ENCODE measurements at regions not wholly inside any gene's neighbourhood (a gene's known extent, or its start where the extent isn't known, plus 50 kb on each side); places are given as distances from the start of the nearest gene placed in this dataset.
"Not testable (repeated sequence)": the region's sequence is repeated elsewhere in the genome, so short reads cannot be mapped to it uniquely, and the experiment has no call there.

DNA sequence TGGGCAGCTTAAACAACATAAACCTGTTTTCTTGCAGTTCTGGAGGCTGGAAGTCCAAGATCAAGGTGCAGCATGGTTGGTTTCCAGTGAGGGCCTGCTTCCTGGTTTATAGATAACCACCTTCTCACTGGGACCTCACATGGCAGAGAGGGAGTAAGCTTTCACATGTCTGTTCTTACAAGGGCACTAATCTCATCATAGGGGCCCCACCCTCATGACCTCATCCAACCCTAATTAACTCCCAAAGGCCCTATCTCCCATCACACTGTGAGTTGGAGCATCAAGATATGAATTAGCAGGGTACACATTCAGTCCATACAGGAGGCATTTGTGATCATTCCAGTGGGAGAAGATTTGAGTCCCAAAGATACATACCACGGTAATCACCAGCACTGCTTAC is 50.5 kb upstream of the GRIN2A start:
- DNase-seq, result no peak

DNA sequence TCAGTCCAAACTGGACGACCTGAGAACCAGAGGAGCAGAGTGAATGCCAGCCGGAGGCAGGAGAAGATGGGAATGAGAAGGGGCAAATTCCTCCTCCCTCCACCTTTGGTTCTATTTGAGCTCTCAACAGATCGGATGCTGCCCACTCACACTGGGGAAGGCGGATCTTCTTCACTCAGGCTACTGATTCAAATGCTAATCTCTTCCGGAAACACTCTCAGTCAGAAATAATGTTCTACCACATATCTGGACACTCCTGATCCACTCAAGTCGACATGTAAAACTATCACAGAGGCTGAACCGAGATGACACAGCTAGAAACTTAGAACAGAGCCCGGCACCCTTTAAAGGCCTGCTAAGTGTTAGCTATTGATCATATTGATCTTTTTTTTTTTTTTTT is 57.4 kb upstream of the GRIN2A start:
- no peak for DNase-seq

DNA sequence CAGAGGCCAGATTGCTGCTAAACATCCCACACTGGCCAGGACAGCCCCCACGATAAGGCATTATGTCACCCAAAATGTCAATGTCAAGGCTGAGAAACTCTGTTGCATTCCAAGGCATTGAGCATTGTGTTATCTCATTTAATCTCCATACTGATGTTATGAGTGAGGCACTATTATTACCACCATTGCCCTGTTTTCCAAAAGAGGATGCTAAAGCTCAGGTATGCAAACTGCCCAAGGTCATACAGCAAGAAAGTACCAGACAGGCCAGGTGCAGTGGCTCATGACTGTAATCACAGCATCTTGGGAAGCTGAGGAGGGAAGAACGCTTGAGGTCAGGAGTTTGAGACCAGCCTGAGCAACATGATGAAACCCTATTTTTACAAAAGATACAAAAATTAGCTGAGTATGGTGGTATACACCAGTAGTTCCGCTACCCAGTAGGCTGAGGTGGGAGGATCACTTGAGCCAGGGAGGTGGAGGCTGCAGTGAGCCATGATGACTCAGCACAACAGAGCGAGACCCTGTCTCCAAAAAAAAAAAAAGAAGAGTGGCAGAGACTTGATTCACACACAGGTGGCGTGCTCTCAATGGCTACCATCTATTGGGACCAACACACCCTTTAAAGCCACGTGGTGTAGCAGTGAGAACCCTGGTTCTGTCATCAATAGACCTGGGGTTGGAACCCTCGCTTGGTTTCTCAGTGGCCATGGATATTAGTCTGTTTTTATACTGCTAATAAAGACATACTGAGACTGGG is 58.8 kb upstream of the GRIN2A start:
- DNase-seq, result no peak

DNA sequence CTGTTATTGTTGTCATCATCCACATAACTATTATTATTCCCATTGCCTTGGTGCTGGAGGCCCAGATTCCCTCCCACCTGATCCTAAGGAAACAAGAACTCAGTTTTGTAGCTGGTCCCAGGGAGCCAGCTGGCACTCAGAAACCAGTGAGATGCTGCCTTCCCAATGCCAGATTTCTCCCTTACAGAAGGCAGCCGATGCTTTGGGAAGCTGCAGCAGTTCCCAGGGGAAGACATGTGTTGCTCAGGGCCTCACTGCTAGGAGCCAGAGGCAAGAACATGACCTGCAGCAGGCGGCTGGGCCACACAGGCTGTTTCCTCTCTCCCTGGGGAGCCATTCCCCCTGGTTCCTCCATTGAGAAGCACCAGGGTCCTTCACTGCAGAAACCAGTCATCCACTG is 59.9 kb upstream of the GRIN2A start:
- DNase-seq, result no peak

DNA sequence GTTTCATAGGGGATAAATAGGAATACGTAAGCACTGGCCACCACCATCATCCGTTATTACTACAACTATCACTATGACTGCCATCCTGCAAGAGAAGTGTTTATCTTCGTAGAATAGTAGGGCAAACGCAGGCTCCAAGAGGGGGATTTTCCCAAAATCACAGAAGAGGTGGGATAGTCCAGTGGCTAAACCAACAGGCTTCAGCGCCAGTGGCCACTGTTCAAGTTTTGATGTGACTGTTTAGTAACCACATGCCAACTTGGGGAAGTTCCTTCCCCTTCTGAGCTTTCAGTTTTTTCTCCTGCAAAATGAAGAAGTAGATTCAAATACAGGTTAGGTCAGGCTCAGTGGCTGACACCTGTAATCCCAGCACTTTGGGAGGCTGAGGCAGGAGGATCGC is 60.7 kb upstream of the GRIN2A start:
- DNase-seq, result no peak

DNA sequence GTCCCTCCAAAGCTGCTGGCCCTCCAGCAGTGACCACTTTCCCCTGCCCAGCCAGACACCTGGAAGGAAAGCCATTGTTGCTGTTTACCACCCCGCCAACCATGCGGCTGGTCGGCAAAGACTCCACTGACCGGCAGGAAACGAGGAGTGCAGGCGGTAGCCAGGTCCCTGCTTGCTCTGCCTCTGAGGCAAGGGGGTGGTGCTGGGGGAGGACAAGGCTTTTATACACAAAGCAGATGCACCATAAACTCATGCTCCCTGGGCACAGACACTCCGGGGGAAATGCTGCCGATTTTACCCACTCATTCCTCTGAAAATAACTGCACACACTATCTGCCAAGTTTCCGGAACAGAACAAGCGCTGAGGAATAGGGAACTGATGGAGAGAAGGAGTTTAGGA is 62.8 kb upstream of the GRIN2A start:
- no peak for DNase-seq

DNA sequence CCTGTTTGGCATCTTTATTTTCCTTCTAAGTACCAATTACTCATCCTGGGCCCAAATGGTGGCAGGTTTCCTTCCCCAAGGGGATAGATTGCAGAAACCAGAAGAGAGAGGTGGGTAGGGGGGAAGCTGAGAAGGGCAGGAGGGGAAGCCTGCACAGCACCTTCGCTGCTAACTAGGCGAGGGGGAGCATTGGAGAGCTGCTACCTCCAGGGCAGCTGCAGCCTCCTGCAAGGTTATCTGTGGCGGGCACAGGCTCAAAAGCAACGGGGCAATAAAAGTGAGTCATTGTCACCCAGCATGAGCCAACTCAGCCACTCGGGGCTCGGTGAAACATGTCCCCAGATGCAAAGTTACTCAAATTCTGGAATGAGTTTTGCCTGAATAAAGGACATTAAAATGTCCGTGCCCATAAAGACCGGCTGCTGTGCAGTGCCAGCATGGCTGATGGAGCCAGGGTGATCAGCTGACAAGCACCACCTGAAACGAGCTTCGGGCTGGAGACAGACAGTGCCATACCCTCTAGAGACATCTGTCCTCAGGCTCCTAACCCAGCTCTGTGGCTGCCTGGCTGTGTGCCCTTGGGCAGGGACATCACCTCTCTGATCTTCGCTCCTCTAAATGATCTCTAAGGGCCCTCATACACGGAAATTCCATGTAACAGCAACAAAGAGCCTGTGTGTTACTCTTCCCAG is 68.1 kb upstream of the GRIN2A start:
- DNase-seq, result no peak

DNA sequence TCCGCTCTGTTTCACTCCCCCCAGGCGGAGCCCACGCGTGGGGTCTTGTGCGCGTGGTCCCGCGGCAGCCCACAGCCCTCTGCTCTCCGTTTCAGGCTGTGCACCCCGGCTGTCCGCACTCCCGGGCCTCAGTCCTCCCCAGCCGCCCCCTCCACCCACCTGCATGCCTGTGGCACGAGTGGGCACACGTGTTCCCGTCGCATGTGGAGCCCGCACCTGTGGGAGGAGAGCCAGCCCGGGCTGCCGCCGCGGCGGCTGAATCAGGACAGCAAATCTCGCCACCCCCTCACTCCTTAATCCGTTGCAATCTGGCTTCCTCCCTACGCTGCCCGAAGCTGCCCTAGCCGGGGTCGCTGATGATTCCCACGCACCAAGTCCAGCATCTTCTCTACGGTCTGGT is 69.9 kb upstream of the GRIN2A start:
- no peak for DNase-seq

DNA sequence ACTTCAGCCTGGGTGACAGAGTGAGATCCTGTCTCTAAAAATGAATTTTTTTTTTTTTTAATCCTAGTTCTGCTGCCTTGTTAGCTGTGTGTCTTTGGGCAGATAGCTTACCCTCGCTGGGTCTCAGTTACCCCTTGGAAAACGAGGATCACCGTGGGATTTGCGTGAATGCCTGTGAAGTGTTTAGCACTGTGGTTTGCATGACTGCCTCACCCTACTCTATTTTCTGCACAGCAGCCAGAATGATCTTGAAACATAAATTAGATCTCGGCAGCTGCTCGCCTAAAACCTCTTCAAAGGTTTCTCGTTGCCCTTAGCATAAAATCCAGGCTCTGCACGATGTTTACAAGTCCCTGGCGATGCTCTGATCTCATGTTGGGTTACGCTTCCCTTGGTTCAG is 71.2 kb upstream of the GRIN2A start:
- no peak for DNase-seq

DNA sequence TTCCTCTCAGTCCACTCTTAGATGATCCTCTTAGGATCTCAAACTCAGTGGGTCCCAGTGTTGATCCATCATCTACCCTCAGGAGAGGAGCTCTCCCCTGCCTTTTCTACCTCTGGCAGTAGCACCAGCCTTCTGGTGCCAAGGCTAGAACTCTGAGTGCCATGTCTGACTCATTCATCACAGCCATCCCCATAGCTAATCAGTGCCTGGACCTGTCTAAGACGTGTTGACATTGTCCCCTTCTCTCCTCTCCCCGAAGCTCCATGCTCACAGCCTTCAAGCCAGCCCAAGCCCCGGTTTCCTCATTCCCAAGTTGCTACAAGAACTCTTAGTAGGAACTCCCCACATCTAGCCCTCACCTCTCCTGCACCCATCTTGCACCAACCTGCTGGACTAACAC is 73.5 kb upstream of the GRIN2A start:
- no peak for DNase-seq

DNA sequence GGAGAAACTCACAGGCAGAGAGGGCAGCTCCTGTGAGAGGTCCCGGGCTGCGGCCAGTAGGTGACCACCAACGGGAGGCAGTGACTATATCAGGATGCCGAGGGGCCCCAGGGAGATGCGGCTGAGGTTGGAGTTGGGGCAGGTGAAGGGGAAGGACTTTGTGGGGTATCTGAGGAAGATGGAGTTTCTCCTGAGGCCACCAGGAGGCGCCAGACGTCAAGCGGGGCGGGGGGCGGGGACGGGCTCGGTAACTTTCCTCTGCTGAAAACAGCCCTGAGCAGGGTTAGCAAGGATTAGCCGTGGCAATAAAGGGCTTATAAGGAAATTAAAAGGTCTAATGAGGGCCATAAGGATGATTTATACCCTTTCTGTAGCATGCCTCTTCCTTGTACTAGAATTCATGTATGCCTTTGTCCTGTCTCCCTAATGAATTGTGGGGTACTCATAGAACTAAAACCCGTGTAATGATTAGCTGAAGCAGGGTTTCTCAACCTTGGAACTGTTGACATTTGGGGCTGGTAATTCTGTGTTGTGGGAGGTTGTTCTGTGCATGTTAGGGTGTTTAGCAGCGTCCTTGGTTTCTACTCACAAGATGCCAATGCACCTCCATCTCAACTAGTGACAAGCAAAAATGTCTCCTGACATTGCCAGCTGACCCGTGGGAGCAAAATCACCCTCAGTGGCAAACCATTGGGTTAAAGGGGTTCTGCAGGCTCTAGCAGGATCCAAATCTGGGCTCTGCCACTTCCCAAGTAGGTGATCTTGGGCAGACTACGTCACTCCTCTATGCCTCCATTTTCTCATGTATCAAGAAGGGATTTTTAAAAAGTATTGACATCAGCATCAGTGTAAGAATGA is 74.8 kb upstream of the GRIN2A start:
- DNase-seq, result peak; percentile 14

DNA sequence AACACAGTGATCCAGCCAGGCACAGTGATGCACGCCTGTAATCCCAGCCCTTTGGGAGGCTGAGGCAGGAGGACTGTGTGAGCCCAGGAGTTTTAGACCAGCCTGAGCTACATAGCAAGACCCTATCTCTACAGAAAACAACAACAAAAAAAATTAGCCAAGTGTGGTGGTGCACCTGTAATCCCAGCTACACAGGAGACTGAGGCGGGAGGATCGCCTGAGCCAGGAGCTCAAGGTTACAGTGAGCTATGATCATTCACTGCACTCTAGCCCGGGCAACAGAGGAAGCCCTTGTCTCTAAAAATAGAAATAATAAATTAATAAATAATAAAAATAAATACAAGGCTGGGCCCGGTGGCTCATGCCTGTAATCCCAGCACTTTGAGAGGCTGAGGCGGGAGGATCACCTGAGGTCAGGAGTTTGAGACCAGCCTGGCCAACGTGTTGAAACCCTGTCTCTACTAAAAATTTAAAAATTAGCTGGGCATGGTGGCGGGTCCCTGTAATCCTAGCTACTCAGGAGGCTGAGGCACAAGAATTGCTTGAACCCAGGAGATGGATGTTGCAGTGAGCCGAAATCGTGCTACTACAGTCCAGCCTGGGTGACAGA is 75.5 kb upstream of the GRIN2A start:
- DNase-seq, result not testable (repeated sequence)

DNA sequence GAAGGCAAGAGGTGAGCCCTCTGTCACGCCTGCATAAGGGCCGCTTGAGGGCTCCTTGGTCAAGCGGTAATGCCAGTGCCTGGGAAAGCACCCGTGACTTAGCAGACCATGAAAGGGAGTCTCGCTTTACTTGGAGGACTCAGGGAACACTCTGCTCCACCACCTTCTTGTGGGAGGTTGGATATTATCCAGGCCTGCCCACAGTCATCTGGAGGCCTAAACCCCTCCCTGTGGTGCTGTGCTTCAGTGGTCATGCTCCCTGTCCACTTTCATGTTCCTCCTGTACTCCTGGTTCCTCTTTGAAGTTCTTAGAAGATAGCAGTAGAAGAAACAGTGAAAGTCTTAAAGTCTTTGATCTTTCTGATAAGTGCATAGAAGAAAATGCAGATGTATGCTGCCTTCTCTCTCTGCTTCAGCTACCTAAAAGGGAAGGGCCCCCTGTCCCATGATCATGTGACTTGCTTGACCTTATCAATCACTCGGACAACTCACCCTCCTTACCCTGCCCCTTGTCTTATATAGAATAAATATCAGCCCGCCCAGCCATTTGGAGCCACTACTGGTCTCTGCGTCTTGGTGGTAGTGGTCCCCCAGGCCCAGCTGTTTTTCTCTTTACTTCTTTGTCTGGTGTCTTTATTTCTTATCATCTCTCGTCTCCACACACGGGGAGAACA is 76.8 kb upstream of the GRIN2A start:
- DNase-seq, result not testable (repeated sequence)

DNA sequence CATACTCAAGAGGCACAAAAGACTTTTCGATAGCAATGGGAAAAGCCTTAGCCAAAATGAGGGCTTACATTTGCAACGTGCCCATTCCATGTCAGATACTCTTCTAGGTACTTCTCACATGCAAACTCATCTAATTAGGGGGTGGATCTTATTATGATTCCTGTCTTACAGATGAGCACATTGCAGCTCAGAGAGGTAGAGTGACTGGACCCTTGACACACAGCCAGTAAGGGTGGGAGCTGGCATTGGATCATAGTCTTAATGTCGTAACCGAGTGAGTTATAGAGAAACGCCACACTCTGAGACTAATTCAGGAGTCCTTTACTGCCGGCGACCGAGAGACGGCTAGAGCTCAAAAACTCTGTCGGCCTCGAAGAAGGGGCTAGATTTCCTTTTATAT is 78.8 kb upstream of the GRIN2A start:
- DNase-seq, result no peak

DNA sequence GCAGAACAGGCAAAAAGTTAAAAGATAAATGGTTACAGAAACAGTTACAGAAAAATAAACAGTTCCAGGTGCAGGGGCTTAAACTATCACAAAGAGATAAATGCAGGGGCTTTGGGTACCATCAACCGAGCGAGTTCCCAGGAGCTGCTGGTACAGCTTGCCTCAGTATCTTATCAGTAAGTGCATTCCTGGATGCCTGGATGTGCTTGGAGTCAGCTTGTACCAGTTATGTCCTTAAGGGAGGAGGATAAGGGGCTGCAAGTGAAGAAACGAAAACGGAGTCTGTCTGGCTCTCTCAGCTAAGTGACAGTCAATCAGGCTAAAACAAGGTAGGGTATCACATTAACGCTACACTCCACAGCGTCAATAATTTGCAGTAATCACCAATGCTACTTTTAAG is 79.3 kb upstream of the GRIN2A start:
- DNase-seq, result not testable (repeated sequence)

DNA sequence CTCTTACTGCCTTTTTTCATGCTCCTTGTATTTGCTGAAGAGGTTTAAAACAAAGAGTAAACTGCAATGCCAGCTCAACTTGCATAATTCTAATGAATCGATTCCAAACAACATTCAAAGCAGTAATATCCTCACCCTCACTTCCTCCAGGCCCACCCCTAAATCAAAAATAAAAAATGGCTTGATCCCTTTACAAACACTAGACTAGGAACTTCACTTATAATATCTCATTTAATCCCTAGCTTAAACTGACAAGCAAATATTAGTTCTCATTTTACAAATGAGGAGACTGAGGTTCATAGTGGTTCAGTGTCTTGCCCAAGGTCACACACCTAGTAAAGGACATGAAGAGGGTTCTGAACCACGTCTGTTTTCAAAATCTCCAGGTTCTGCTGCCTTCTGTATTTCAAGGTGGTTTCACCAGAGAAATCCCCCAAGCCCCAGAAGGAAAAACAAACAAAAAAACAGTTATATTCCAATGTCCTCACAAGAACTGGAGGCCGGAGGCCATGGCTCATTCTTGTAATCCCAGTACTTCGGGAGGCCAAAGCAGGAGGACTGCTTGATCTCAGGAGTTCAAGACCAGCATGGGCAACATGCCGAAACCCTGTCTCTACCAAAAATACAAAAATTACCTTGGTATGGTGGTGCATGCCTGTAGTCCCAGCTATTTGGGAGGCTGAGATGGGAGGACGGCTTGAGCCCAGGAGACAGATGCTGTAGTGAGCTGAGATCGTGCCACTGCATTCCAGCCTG is 80.3 kb upstream of the GRIN2A start:
- DNase-seq, result no peak

DNA sequence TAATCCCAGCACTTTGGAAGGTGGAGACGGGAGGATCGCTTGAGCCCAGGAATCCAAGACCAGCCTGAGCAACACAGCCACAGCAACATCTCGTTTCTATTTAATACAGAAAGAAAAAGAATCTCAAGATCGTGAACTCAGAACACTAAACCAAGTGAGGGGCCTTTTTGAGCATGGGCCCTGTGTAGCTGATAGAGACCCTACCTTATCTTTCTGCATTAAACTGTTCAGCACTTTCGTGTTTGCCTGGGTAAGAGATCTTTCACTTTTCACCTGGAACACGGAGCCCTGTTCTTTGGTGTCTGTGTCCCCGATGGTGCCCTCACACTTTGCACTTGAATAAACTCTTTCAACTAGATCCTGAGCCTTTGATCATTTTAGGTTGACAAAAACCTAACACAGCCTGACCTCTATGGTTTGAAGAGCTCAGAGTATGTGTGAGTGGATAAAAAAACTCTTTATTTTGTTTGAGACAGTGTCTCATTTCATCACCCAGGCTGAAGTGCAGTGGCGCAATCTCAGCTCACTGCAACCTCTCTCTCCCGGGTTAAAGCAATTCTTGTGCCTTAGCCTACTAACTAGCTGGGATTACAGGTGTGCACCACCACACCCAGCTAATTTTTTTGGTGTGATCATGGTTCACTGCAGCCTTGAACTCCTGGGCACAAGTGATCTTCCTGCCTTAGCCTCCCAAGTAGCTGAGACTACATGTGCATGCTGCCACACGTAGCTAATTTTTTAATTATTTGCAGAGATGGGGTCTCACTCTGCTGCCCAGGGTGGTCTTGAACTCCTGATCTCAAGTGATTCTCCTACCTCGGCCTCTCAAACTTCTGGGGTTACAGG is 83.8 kb upstream of the GRIN2A start:
- no peak for DNase-seq

DNA sequence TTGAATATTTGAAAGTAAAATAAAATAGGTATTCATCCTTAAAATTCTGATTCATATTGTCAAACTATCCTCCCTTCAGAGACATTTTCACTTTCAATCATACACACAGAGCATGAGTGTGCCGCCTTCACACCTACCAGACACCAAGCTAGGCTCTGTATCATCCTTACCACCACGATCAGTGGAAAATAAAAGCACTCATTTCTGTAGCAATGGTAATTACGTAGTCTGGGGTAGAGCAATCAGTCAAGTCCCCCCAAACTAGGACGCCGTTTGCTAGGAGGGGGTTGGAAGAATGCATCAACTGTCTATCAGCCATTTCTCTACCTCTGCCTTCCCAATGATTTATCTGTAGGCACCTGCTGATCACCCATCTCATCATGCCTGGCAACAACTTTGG is 84.6 kb upstream of the GRIN2A start:
- no peak for DNase-seq

DNA sequence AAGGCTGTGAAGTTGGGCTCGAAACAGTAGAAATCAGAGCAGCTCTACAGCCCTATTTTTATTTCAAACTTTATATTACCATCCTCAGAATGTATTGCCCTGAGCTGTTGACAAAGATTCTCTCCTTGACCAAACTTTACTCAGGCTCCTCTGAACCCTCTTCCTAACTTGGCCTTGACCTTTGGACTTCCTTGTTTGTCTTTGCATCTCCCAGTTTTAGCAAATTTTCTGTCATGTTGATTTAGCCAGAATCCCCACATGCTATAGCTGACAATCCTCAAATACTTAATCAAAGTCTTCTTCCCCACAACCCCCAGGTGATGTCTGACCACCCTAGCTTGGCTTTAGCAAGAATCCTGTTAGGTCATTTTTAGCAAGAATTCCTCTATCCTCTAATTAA is 87.4 kb upstream of the GRIN2A start:
- DNase-seq, result no peak

DNA sequence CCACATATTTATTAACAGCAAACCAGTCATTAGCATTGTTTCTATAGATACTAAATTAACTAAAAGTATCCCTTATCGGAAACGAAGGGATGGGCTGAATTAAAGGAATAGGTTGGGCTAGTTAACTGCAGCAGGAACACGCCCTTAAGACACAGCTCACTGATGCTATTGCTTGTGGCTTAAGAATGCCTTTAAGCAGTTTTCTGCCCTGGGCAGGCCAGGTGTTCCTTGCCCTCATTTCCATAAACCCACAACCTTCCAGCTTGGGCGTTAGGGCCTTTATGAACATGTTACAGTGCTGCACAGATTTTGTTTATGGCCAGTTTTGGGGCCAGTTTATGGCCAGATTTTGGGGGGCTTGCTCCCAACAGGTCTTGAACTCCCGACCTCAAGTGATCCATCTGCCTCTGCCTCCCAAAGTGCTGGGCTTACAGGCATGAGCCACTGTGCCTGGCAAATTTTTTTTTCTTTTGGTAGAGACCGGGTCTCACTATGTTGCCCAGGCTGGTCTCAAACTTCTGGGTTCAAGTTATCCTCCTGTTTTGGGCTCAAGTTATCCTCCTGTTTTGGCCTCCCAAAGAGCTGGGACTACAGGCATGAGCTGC is 90.1 kb upstream of the GRIN2A start:
- DNase-seq, result not testable (repeated sequence)
